Activated naive CD8-positive, alpha-beta T cell treated with anti-CD3 and anti-CD28 coated beads, Interleukin-2, amount 50 U/mL, for 16 hours (primary cell): ENCODE measurements at regions not wholly inside any gene's neighbourhood (a gene's known extent, or its start where the extent isn't known, plus 50 kb on each side); places are given as distances from the start of the nearest gene placed in this dataset.

ENCODE experiments used
- DNase-seq: peaks from one replicate; pipeline ENCODE4 v3.0.0-alpha.2; 2020; ENCODE audit warnings: low read depth, low spot score

- peak; percentile 58 for DNase-seq
Measured at GRCh38 chr20:59403261-59403961, 103.0 kb downstream of the EDN3 start.

- DNase-seq: no peak
Measured at GRCh38 chr20:59403962-59404314, 103.5 kb downstream of the EDN3 start.

GRCh38 chr20:59404749-59405148 lies 104.3 kb downstream of the EDN3 start:
- DNase-seq: no peak

- no peak for DNase-seq
Measured at GRCh38 chr20:59405226-59406200, 105.1 kb downstream of the EDN3 start.

GRCh38 chr20:59406446-59406845 lies 106.0 kb downstream of the EDN3 start:
- DNase-seq: no peak

GRCh38 chr20:59411170-59411569 lies 110.8 kb downstream of the EDN3 start:
- DNase-seq: no peak

- DNase-seq: no peak
Measured at GRCh38 chr20:59411589-59411988, 111.2 kb downstream of the EDN3 start.

GRCh38 chr20:59412181-59412580 lies 111.8 kb downstream of the EDN3 start:
- no peak for DNase-seq

GRCh38 chr20:59412875-59413284 lies 112.5 kb downstream of the EDN3 start:
- no peak for DNase-seq

GRCh38 chr20:59413326-59413865 lies 113.0 kb downstream of the EDN3 start:
- DNase-seq: no peak

GRCh38 chr20:59414936-59415623 lies 114.7 kb downstream of the EDN3 start:
- DNase-seq: no peak

- DNase-seq: no peak
Measured at GRCh38 chr20:59416916-59417315, 116.5 kb downstream of the EDN3 start.

GRCh38 chr20:59421089-59421488 lies 120.7 kb downstream of the EDN3 start:
- DNase-seq: no peak

GRCh38 chr20:59421920-59422637 lies 121.7 kb downstream of the EDN3 start:
- DNase-seq: no peak

- DNase-seq: no peak
Measured at GRCh38 chr20:59422872-59423544, 122.6 kb downstream of the EDN3 start.

GRCh38 chr20:59424976-59425375 lies 124.6 kb downstream of the EDN3 start:
- DNase-seq: no peak

- DNase-seq: no peak
Measured at GRCh38 chr20:59425572-59425971, 125.2 kb downstream of the EDN3 start.

- no peak for DNase-seq
Measured at GRCh38 chr20:59428006-59428405, 127.6 kb downstream of the EDN3 start.

GRCh38 chr20:59428441-59429205 lies 128.2 kb downstream of the EDN3 start:
- DNase-seq: no peak

GRCh38 chr20:59429396-59429795 lies 129.0 kb downstream of the EDN3 start:
- DNase-seq: no peak
